Astrocyte of the spinal cord (primary cell): ENCODE measurements at regions not wholly inside any gene's neighbourhood (a gene's known extent, or its start where the extent isn't known, plus 50 kb on each side); places are given as distances from the start of the nearest gene placed in this dataset.

Experiments
- DNase-seq: peaks from one replicate; pipeline ENCODE4 v3.0.0; 2011; ENCODE audit warnings: low read depth, low spot score
- H3K4me3 ChIP-seq: 2 replicates; pipeline ENCODE4 v1.5.1; 2011; ENCODE audit warnings: low read depth, mild to moderate bottlenecking, low read length, moderate library complexity
- in situ Hi-C: cut with HindIII; loops from 2 replicates; pipeline ENCODE4 v1.10.0; 2017; ENCODE audit warnings: low sequenced_read_pairs
- TF ChIP-seq, protein P1 (sequence below): IDR thresholded peaks from 2 replicates; pipeline ENCODE4 v1.5.1; 2012; ENCODE audit warnings: low read depth, mild to moderate bottlenecking, low read length, inconsistent platforms

GRCh38 chr11:69958308-69958707 lies 119.8 kb upstream of the ANO1 start:
- TF ChIP-seq, protein P1, sequence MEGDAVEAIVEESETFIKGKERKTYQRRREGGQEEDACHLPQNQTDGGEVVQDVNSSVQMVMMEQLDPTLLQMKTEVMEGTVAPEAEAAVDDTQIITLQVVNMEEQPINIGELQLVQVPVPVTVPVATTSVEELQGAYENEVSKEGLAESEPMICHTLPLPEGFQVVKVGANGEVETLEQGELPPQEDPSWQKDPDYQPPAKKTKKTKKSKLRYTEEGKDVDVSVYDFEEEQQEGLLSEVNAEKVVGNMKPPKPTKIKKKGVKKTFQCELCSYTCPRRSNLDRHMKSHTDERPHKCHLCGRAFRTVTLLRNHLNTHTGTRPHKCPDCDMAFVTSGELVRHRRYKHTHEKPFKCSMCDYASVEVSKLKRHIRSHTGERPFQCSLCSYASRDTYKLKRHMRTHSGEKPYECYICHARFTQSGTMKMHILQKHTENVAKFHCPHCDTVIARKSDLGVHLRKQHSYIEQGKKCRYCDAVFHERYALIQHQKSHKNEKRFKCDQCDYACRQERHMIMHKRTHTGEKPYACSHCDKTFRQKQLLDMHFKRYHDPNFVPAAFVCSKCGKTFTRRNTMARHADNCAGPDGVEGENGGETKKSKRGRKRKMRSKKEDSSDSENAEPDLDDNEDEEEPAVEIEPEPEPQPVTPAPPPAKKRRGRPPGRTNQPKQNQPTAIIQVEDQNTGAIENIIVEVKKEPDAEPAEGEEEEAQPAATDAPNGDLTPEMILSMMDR, result no peak
- peak; percentile 73 for DNase-seq
- no peak overlapping the region for H3K4me3 ChIP-seq
- in situ Hi-C loops, result no loop called here

DNA sequence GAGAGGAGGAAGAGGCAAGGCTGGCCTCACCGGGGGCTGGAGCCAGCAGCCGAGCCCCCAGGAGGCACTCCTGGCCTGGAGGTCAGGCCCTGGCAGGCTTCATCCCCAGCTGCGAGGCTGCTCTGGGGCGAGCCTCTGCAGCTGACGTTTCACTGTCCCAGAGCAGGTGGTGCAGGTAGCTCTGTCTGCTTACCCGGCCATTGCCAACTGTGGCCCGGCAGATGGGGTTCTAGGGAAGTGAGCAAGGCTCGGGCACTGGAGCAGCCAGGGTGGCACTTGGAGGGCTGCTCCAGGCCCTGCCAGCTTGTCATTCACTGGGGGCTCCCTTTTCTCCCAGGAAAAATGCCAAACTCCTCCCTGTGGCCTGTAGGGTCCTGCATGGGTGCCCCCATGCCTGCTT lies 118.7 kb upstream of the ANO1 start:
- no peak overlapping the region for H3K4me3 ChIP-seq
- TF ChIP-seq, protein P1, result no peak
- in situ Hi-C loops, result no loop called here
- DNase-seq, result no peak

DNA sequence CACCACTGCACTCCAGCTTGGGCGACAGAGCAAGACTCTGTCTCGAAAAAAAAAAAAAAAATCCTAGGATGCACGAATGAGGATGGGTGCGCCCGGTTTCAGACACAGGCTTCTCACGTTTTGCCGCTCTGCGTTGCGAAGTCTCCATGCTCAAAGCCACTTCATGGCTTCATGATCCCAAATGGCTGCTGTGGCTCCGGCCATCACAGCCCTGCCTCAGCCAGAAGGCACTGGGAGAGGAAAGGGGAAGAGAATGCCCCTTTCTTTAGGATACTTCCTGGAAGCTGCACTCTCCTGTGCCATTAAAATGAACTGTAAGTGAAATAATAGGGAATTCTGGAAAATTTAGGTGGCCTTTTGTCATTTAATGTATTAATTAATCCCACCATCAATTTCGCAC lies 116.4 kb upstream of the ANO1 start:
- TF ChIP-seq, protein P1, result no peak
- in situ Hi-C loops, result no loop called here
- no peak overlapping the region for H3K4me3 ChIP-seq
- no peak for DNase-seq

GRCh38 chr11:69962152-69962551 lies 116.0 kb upstream of the ANO1 start:
- peak; percentile 23 for DNase-seq
- TF ChIP-seq, protein P1, result no peak
- H3K4me3 ChIP-seq, result no peak overlapping the region
- in situ Hi-C loops, result no loop called here

GRCh38 chr11:69963533-69964246 lies 114.4 kb upstream of the ANO1 start:
- peak; percentile 5 for DNase-seq
- in situ Hi-C loops, result no loop called here
- no peak overlapping the region for H3K4me3 ChIP-seq
- TF ChIP-seq, protein P1, result no peak

DNA sequence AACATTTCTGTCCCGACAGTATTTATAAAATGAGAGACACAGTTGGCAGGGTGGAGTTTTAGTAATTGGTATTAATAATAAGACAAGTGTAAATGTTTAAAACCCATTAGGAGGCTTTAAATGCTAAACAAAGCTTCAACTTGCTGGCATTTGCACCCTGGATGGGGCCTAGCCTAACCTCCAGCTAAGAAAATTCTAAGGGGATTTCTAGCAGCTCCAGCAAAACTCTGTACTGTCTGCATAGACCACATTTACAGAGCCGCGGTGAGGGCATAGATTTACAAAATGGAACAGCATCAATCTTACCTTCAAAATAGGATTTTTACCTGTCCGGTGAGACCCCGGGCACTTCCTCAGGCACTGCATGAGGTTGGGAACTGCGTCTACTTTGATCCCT lies 113.9 kb upstream of the ANO1 start:
- in situ Hi-C loops, result no loop called here
- H3K4me3 ChIP-seq, result no peak overlapping the region
- no peak for DNase-seq
- TF ChIP-seq, protein P1, result no peak
